GM18511 (cell line): ENCODE measurements at regions not wholly inside any gene's neighbourhood (a gene's known extent, or its start where the extent isn't known, plus 50 kb on each side); places are given as distances from the start of the nearest gene placed in this dataset.

Source experiments
- ATAC-seq: cut with Tn5 transposase; IDR thresholded peaks from one replicate; pipeline ENCODE4 v1.9.1; 2021; ENCODE audit warnings: mild to moderate bottlenecking, moderate library complexity; ENCODE audit not compliant: unreplicated experiment

DNA sequence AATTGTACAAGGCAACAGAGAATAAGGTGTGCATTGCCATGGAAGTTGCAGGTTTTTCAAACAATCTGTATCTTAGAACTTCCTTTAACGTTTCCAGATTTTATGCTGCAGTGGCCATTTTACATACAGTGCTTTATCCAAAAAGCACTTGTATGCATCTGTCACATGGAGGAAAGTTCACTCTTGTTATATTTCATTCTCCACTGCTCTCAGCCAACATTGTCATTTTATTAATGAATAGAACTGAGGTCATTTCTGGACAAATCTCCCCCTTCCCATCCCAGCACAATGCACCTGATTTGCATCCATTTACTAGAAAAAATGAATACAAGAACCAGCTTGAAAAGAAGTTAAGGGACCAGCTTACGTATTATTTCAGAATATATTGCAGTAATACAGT, 342.0 kb downstream of the USP25 start:
- ATAC-seq: no peak

GRCh38 chr21:16072221-16072620, 342.4 kb downstream of the USP25 start:
- ATAC-seq: no peak

DNA sequence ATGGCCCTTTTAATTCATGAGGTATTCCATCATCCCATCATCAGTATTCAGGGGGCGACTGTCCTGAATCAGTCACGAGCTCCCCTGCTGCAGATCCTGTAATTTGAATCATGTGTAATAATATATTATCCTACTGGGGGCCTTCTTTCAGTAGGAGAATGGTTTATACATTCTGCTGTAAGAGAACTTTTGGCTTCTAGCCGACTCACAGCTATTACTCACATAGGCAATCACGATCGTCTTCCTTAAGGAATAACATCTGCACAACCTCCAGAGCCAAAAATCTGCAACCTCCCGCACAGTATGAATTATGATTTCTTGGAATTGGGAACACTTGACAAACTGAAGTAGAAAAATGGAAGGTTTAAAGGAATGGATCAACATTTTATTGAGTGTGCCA, 343.0 kb downstream of the USP25 start:
- no peak for ATAC-seq

DNA sequence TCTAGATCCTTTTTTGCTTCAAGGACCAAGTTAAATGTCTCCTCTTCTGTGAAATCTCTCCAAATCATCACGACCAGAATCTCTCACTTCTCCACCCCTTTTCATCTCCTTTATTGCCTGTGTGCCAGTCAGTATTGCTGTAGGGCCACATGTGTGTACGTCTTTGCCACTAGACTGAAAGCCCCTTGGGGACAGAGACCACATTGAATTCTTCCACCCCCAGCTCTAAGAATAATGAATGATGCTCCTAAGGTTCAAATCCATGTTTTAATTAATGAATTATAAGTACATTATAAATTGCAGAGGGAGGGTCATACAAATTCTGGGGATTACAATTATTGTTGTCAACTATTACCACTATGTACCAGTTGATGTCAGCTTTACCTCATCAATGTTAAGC, 343.8 kb downstream of the USP25 start:
- no peak for ATAC-seq

DNA sequence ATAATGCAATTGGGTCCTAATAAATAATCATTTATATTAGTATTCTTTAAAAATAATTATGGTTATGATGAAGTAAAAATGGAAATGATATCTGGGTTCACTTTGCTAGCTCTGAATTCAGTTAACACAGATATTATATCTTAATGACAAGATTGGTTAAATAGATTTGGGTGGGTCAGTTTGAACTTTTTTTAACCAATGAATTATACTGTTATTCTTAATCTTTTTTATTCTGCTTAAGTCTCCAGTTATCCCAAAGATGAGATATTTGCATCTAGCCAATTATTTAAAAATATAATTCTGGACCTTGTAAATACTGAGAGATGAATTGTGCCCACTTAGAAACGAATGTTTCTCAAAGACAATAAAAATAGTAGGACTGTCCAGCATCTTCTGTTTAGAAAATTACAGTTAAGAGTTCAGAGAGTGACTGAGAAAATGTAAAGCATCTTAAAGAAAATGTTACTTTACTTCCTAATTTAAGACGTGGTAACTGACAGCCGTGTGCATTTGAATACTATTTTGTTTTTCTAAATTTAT, 345.2 kb downstream of the USP25 start:
- no peak for ATAC-seq

DNA sequence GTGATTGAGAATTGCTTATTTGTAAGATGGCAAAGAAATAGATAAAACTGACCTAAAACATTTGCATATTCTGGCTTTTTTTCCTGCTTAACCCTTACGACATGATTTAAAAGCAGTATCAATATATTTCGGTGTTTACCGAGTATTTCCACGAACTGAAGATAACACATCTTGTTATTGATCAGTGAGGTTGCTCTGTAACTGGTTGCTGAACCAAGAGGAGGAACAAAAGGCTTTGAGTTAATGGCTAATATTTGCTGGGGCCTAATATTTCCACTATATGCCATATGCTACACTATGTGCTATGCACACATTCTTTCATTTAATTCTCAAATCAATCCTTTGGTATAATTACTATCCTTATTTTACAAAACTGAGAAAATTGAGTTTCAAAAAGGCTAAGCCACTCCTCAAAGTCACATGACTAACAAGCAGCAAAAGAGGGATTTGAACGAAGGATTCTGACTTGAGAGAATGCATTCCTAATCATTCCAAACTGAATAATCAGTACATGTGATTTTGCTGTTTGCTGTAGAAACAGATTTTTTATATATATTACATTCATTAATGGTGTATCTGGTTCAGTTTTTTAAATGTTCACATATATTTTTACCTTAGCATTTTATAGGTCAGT, 346.0 kb downstream of the USP25 start:
- ATAC-seq: no peak

GRCh38 chr21:16076465-16076864, 346.7 kb downstream of the USP25 start:
- no peak for ATAC-seq

GRCh38 chr21:16078382-16078781, 348.6 kb downstream of the USP25 start:
- ATAC-seq: no peak

- no peak for ATAC-seq
These were observed 350.0 kb downstream of the USP25 start for GRCh38 chr21:16079830-16080229.

DNA sequence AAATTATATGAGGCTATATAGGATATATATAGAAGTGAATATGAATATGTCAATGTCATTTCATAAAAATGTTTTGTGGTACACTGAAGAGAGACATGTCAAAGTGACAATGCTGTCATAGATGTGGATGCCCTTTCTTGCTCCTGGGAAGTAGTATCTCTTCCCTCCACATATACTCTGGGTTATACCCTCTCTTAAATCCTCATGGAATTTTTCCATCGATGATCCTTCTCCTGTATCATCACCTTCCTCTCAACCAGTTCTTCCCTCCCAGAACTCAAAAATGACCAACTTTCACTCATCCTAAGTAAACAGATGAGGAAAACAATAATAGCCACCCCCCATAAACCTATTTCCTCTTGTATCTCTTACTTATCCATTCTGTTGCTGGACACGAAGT, 351.5 kb downstream of the USP25 start:
- no peak for ATAC-seq

DNA sequence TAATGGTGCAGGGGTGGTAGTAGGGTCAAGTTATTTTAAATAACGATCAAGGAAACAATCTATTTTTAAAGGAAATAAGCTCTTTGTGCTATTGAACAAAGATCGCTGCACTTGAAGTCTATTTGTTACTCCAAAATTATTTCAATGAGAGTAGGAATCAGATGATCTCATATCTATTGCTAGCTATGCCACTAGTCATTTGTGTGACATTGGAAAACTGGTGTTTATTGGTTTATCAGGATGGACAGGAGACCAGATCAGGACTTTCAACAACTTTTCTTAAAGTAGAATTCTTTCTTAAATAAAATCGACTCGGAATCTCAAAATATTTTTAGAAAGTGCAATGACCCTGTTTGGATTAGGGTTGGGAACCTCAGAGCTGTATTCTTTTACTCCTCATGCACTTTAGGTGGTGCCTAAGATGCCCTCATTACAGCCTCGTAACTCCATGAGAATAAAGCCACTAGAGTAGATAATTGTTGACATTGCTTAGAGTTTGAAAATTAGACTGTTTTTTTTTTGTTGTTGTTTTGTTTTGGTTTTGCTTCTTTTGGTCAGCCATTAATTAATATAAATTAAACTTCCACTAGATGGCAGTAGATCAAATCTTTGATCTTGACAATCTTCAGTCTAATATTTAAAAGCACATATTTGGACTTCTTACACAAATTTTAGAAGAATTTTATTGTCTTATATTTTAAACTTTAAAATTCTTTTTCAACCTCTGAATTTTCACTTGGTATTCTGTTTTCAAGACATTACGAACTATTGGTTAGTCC, 352.4 kb downstream of the USP25 start:
- peak; percentile 65 for ATAC-seq

GRCh38 chr21:16084776-16085364, 355.1 kb downstream of the USP25 start:
- no peak for ATAC-seq

- no peak for ATAC-seq
These were observed 355.6 kb downstream of the USP25 start for GRCh38 chr21:16085421-16085820.

DNA sequence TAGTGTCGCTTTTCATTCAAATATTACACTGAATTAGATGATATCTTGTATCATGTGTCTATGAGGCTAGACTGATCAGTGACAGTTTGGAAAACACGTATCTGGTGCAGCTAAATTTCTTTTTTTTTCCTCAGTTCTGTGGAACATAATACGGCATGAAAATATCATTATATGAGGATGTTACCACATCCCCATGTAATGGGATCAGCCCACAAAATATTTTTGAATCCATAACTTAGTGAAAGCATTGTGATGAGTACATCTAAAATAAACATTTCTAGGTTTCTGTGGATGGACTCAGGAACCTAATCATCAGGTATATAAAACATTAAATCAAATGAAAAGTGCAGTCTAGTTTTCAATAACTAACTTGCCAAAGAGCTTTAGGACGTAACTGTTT, 356.3 kb downstream of the USP25 start:
- ATAC-seq: no peak

DNA sequence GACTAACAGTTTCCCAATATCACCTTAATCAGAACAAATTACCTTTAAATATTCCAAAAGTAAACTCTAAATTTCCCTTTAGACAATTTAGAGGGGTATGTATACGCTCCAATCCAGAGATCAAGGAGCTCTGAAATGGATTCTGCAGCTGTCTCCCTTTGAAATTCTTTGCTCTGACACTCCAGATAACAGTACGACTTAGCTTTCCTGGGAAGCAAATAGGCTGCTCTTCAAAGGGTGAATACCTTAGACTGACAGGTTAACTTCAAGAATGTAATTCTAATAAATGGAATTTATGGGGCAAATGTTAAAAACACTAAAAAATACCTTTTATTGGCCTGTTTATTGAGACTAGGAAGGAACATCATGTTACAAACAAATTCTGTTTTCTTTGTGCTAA, 357.2 kb downstream of the USP25 start:
- ATAC-seq: no peak

DNA sequence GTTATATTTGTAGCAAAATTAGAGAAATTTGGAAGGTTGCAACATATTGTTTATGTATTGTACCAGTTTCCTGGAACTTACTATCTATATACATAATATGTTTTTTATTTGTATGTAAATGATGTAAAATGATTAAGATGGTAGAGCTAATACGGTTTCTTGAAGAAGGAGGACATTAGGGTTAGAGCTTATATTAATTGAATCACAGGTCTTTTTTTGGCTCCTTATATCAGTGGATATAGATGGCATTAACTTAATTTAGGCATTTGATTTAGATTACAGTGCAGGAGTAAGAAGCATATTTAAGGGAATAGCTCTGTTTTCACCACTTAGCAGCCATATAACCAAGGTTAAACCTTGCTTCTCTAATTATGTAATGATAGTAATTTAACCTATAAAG, 357.7 kb downstream of the USP25 start:
- no peak for ATAC-seq

DNA sequence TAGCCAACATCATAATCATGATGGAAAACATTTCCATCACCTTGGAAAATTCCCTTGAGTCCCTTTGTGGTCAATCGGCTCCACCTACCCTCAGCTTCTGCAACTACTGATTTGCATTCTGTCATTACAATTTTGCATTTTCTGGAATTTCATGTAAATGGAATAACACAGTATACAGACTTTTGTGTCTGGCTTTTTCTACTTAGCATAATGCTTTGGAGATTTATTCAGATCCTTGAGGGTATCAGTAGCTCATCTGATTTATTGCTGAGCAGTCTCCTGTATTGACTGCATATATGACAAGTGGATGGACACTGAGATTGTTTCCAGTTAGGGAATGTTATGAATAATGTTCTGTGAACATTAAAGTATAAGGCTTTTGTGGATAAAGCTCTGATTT, 358.3 kb downstream of the USP25 start:
- no peak for ATAC-seq

DNA sequence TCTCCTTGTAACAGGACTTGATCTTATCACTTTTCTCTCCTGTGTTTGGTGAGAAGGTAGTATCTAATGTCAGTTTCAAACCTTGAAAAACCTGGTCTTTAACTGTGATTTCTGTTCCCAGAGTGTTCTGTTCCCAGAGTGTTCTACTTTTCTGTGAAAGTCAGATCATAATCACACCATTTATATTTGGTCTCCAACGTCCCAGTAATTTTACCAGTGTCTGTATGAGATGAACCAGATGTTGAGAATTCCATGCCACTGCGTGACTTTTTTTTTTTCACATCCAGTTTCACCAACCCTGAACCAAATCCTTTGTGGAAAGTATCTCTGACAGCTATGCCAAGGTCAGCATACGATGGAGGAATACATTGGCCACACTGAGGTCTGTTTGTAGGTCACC, 365.2 kb downstream of the USP25 start:
- no peak for ATAC-seq

GRCh38 chr21:16096988-16097387, 367.2 kb downstream of the USP25 start:
- no peak for ATAC-seq

GRCh38 chr21:16102113-16102512, 372.3 kb downstream of the USP25 start:
- no peak for ATAC-seq

DNA sequence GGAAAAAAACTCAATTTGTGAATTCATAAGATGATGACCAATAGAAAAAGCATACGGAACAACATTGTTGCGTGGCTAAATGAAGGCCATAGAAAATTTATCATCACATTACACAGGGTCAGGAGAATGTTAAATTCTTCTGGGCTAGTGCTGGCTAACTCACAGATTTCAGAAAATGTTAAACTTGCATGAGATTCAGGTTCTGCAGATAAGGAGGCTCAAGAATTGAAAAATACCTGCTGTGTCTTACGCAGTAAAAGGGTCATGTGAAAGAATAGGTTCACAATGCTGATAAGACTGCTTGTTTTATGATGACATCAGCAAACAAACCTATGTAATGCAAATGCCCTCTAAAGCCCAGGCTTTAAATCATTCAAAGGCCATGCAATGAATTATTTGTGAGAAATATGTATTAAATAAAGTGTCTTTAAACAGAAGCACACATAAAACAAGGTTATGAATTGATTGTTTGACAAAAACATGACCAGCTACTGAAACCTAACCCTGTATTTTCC, 378.8 kb downstream of the USP25 start:
- ATAC-seq: no peak
